PC-9 (cell line): ENCODE measurements at regions not wholly inside any gene's neighbourhood (a gene's known extent, or its start where the extent isn't known, plus 50 kb on each side); places are given as distances from the start of the nearest gene placed in this dataset.

Source experiments
- BruUV-seq: library from RNA; stranded (reverse); fragments of 400-500 nt; replicated peaks from 2 replicates; lab custom pipeline; 2021; lab: Mats Ljungman, UMichigan
- CTCF ChIA-PET: fragments of 300-600 bp; sonication (Branson Sonifier 250); formaldehyde crosslinking; loops from one replicate; lab custom pipeline; 2022; ENCODE audit warnings: antibody characterized with exemption; lab: Charles Lee
- POLR2A ChIA-PET: fragments of 300-600 bp; sonication (Branson Sonifier 250); formaldehyde crosslinking; loops from one replicate; lab custom pipeline; 2022; ENCODE audit warnings: antibody characterized with exemption; ENCODE audit not compliant: unreplicated experiment; lab: Charles Lee
- DNase-seq, 2 experiments: peaks; one replicate each; pipeline versions ENCODE4 v3.0.0 to v3.0.0-alpha.2; 2015 to 2022; ENCODE audit warnings: mixed read lengths in 1 of 2
- H2AFZ ChIP-seq: fragments of 200-600 bp; sonication (generic); 2 replicates; pipeline ENCODE4 v1.8.1; 2017; ENCODE audit warnings: antibody characterized with exemption
- H3F3A ChIP-seq: fragments of 200-600 bp; sonication (generic); 2 replicates; pipeline ENCODE4 v1.8.1; 2017; ENCODE audit warnings: antibody characterized with exemption, mild to moderate bottlenecking, low read depth; ENCODE audit not compliant: insufficient read depth
- H3K27ac ChIP-seq: fragments of 200-600 bp; sonication (generic); 2 replicates; pipeline ENCODE4 v1.6.1; 2016; ENCODE audit warnings: mixed run types
- H3K27me3 ChIP-seq: fragments of 200-600 bp; sonication (generic); 2 replicates; pipeline ENCODE4 v1.6.1; 2016; ENCODE audit warnings: low read depth, mixed run types; ENCODE audit not compliant: insufficient read depth
- H3K36me3 ChIP-seq: fragments of 200-600 bp; sonication (generic); 2 replicates; pipeline ENCODE4 v1.6.1; 2016; ENCODE audit warnings: low read depth, mixed run types
- H3K4me1 ChIP-seq: fragments of 200-600 bp; sonication (generic); replicated peaks from 2 replicates; pipeline ENCODE4 v1.6.1; 2016; ENCODE audit warnings: mixed run types; ENCODE audit not compliant: insufficient read depth
- H3K4me2 ChIP-seq: fragments of 200-600 bp; sonication (generic); 2 replicates; pipeline ENCODE4 v1.6.1; 2017; ENCODE audit warnings: mixed run types
- H3K4me3 ChIP-seq: fragments of 200-600 bp; sonication (generic); 2 replicates; pipeline ENCODE4 v1.6.1; 2016; ENCODE audit warnings: mixed run types
- H3K79me2 ChIP-seq: fragments of 200-600 bp; sonication (generic); 2 replicates; pipeline ENCODE4 v1.6.1; 2017; ENCODE audit warnings: low read depth, mixed run types
- H3K9me2 ChIP-seq: fragments of 200-600 bp; sonication (generic); 2 replicates; pipeline ENCODE4 v1.8.1; 2017; ENCODE audit warnings: mild to moderate bottlenecking; ENCODE audit not compliant: insufficient read depth
- H3K9me3 ChIP-seq: fragments of 200-600 bp; sonication (generic); 2 replicates; pipeline ENCODE4 v1.8.1; 2016; ENCODE audit warnings: low read depth; ENCODE audit not compliant: insufficient read depth
- H4K20me1 ChIP-seq: fragments of 200-600 bp; sonication (generic); 2 replicates; pipeline ENCODE4 v1.8.1; 2017; ENCODE audit not compliant: insufficient read depth
- EZH2 ChIP-seq: fragments of 200-600 bp; sonication (generic); IDR thresholded peaks from 2 replicates; pipeline ENCODE4 v1.8.0; 2017; ENCODE audit warnings: antibody characterized with exemption, low read depth
- intact Hi-C: fragments of 100-400 bp; cut with micrococcal nuclease; formaldehyde crosslinking; loops from one replicate; pipeline ENCODE4 v1.10.0; 2022; ENCODE audit not compliant: unreplicated experiment
- TF ChIP-seq, protein P1 (sequence below): fragments of 200-600 bp; sonication (generic); conservative IDR thresholded peaks from 2 replicates; pipeline ENCODE4 v1.6.1; 2017; ENCODE audit warnings: mixed run types, antibody characterized with exemption, mild to moderate bottlenecking, moderate library complexity

- Histone ChIP-seq H2AFZ (no peak overlapping the region), H3K4me3 (no peak overlapping the region), H3K9me2 (no peaks in the 10 kb centered on the region), H3K36me3 (no peaks in the 10 kb centered on the region), H3F3A (no peaks in the 10 kb centered on the region), H4K20me1 (no peaks in the 10 kb centered on the region), H3K4me1 (no peaks in the 10 kb centered on the region), H3K4me2 (no peak overlapping the region), H3K79me2 (no peaks in the 10 kb centered on the region), H3K27ac (no peak overlapping the region), H3K9me3 (no peaks in the 10 kb centered on the region), H3K27me3 (no peaks in the 10 kb centered on the region)
- ChIA-PET CTCF (no interaction called here), POLR2A (no interaction called here)
- BruUV-seq: no TSS peak
- DNase-seq: no peak
- intact Hi-C loops: no loop called here
- no peak for TF ChIP-seq EZH2
- TF ChIP-seq, protein P1, sequence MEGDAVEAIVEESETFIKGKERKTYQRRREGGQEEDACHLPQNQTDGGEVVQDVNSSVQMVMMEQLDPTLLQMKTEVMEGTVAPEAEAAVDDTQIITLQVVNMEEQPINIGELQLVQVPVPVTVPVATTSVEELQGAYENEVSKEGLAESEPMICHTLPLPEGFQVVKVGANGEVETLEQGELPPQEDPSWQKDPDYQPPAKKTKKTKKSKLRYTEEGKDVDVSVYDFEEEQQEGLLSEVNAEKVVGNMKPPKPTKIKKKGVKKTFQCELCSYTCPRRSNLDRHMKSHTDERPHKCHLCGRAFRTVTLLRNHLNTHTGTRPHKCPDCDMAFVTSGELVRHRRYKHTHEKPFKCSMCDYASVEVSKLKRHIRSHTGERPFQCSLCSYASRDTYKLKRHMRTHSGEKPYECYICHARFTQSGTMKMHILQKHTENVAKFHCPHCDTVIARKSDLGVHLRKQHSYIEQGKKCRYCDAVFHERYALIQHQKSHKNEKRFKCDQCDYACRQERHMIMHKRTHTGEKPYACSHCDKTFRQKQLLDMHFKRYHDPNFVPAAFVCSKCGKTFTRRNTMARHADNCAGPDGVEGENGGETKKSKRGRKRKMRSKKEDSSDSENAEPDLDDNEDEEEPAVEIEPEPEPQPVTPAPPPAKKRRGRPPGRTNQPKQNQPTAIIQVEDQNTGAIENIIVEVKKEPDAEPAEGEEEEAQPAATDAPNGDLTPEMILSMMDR: no peak
Measured at GRCh38 chr2:166802475-166802874, 85.8 kb upstream of the XIRP2 start.

- Histone ChIP-seq H3K4me1 (no peaks in the 10 kb centered on the region), H4K20me1 (no peaks in the 10 kb centered on the region), H3K4me3 (no peak overlapping the region), H3K4me2 (no peak overlapping the region), H3K36me3 (no peaks in the 10 kb centered on the region), H2AFZ (no peak overlapping the region), H3F3A (no peaks in the 10 kb centered on the region), H3K79me2 (no peaks in the 10 kb centered on the region), H3K27ac (no peak overlapping the region), H3K27me3 (no peaks in the 10 kb centered on the region), H3K9me2 (no peaks in the 10 kb centered on the region), H3K9me3 (no peaks in the 10 kb centered on the region)
- ChIA-PET CTCF (no interaction called here), POLR2A (no interaction called here)
- no peak for TF ChIP-seq EZH2
- TF ChIP-seq, protein P1: no peak
- BruUV-seq: no TSS peak
- intact Hi-C loops: no loop called here
- no peak for DNase-seq
Measured at GRCh38 chr2:166792808-166793207, 95.5 kb upstream of the XIRP2 start.

DNA sequence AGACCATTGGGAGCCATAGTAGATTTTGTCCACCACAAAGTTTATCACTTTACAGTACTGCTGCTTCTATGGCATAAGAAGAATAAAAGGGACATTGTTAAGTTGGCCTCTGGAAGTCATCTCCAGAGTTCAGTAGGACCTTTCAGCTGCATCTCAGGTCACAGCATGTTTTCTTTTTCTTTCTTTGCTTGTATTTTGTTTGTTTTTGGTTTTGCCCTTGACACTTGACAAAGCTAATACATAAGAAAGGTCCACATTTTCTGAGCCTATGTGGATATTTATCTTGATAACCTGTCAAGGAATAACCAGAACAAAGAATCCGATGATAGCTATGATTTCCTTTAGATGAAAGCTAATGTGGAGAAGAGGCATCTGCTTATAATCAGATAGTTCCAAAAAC, 101.6 kb upstream of the XIRP2 start:
- Histone ChIP-seq H3K9me3 (no peaks in the 10 kb centered on the region), H3K4me3 (no peak overlapping the region), H3K9me2 (no peaks in the 10 kb centered on the region), H3F3A (no peaks in the 10 kb centered on the region), H3K36me3 (no peaks in the 10 kb centered on the region), H4K20me1 (no peaks in the 10 kb centered on the region), H3K27me3 (no peaks in the 10 kb centered on the region), H3K27ac (no peak overlapping the region), H3K79me2 (no peaks in the 10 kb centered on the region), H3K4me1 (no peaks in the 10 kb centered on the region), H3K4me2 (no peak overlapping the region), H2AFZ (no peak overlapping the region)
- ChIA-PET CTCF (no interaction called here), POLR2A (no interaction called here)
- no TSS peak for BruUV-seq
- intact Hi-C loops: no loop called here
- no peak for DNase-seq
- TF ChIP-seq, protein P1: no peak
- no peak for TF ChIP-seq EZH2
